COLO829 (cell line): ENCODE measurements at regions not wholly inside any gene's neighbourhood (a gene's known extent, or its start where the extent isn't known, plus 50 kb on each side); places are given as distances from the start of the nearest gene placed in this dataset.
"Not testable (repeated sequence)": the region's sequence is repeated elsewhere in the genome, so short reads cannot be mapped to it uniquely, and the experiment has no call there.

Experiments used
- DNase-seq: peaks from one replicate; pipeline ENCODE4 v3.0.0; 2012; ENCODE audit warnings: low spot score

DNA sequence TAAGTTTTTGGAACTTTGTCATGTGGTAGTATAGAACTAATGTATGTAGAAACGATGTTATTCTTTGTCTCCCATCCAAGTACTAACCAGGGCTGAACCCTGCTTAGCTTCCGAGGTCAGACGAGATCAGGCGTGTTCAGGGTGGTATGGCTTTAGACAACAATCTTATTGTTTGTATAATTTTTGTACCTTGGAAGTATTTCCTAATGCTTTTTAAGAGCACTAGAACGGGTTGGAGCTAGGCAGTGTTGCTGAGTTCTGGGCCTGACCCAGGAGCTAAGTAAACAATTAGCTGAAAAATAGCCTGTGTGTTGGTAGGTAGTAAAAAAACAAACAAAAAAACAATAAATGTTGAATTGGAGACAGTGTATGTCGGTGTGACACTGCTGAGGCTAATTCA, 244.3 kb downstream of the EMP1 start:
- no peak for DNase-seq

DNA sequence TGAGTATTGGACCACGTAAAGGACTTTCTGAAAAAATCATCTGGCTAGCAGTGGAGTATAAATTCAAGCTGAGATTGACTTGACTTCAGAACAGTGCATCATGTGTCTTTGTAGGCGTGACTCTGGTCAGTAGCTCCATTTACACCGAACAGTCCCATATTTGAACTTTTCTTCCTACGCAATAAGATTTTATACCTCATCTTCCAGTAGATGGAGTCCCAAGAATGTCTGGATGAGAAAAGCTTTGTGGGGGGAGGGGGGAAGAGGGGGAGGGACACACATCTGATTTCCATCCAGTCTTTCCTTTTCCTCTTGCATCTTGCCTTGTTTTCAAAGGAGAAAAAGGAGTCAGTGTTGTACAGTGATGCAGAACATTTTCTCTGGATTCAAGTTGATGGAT, 241.0 kb downstream of the EMP1 start:
- DNase-seq = peak; percentile 92

DNA sequence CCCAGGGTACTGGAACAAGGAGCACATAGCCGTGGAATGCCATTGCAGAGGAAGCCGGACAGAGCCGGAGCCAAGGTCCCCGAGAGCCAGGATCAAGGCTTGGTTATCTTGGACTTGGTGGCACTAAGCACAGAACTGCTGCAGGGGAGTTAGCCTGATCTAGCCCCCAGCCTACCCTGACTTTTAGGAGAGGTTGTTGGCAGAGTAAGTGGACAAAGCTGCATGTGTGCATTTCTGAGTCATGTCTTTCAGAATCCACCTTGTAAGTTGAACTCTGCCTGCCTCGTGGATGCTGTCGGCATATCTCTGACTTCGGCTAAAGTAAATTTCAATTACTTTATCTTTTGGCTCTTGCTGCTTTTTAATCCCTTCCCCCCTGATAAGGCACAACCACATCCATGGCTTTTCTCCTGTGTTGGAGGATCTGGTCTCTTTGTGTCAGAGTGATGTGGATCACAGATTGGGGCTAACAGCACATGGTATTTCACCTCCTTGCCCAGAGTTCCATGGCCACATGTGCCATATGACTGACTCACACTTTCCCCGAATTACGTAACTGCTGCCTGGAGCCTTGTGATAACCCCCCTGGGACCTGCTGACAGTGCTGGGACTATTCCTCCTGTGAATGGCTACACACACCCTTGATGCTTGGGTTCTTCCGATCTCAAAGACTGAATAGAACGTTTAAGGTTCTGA, 240.3 kb downstream of the EMP1 start:
- peak; percentile 90 for DNase-seq

DNA sequence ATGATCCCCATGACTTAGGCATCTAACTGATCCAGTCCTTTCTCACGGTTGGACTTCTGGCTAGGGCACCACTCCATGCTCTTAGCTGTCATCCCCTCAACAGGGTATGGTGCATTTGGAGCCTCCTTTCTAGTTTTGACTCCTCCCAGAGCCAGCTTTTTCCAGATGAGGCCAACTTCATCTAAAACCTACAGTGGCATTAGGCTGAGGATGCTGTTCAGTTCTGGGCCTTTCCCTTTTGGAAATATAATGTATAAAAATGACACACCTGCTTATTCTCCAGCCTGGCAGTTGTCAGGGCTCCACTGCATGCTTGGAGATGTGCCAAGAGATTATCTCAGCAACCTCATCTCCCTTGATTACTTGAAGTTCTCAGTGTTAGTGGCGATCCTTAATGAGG, 239.7 kb downstream of the EMP1 start:
- no peak for DNase-seq

DNA sequence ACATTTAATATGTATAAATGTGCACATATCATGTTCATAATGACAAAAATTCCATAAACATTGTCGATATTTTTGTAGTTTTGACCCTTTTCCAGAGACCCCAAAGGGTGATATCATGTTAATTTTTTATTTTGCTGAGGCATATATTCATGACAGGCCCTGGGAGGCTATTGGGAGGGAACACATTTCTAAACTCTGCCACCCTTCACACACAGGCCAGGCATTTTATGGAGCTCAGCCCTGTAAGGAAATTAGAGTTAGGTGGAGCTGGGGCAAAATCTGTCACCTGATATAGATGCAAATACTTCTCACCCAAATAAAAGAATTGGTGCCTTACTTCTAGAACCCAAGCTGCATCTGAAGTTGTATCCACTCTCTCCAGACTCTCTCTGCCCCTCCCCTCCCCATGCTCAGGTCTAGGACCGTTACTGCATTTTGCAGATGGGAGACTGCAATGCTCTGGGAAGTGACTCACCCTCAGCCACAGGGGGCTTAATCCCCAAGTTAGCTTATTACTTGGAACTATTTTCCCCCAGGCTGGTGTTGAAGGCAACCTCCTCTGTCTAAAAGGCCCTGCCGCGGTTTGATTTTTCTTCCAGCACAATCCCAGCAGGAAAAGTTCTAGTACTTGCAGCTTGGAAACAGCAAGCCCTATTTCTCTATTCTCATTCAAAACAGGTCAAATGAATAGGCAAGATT, 238.9 kb downstream of the EMP1 start:
- no peak for DNase-seq

DNA sequence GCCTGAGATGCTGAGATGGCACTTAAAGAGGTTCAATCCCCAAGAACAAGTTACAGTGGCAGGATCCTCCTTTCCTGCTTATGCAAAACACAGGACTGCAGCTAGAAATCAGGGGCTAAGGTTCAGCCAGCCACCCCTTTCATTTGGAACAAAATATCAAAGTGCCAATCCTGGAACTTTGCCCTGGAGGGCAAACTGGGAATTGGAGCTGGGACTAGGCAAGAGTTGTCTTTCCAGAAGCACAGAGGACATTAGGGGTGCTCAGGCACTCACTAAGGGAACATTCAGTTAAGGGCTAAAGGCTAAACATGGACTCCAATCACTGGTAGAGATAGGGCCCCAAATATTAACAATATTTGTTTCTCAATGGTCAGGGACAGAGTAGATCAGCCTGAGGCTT, 237.2 kb downstream of the EMP1 start:
- no peak for DNase-seq

DNA sequence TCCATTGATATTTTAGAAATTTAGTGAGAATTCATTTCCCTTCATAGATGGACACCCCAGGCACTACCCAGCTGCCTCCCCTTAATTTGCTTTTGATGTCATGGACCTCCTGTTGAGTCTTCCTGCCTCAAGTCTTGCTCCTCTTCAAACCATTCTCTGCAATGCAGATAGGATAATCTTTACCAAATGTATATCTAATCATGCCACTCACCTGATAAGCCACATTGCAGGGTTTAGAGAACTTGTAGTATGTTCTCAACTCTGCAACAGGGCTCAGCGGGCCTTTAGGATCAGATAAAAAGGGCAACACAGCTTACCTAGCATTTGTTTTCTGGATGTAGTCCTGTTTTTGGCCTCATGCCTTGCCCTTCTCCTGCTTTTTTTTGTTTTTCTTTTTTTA, 234.5 kb downstream of the EMP1 start:
- DNase-seq = no peak

DNA sequence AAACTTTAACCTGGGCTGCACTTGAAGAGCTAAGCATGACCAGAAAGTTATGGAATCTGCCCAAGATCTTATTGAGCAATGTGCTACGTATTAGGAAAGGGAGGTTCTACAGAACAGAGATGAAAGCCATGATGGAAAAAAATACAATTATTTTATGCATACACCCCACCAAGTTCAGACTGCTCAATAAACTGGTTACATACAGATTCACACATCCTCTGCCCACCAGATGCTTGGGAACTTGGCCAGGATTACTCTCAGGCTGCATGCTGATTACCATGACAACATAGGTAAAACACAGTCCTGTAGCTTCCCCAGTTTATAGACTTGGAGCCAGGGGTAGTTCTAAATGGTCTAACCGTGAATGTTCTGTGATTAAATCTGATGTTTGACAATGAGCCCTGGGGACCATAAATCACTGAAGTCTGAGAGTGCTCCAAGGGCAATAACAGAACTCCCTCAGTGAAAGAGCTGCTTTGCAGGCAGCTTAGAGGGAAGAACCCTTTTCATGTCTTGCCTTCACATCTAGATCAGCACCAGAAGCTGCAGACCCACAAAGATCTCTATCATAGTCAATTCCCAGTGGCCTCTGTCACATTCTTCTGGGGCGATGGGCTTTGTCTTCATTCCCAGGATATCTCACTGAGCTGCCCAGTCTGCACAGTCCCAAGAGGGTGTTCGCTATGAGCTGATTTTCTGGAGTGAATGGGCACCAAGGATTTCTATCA, 232.2 kb downstream of the EMP1 start:
- DNase-seq = no peak

DNA sequence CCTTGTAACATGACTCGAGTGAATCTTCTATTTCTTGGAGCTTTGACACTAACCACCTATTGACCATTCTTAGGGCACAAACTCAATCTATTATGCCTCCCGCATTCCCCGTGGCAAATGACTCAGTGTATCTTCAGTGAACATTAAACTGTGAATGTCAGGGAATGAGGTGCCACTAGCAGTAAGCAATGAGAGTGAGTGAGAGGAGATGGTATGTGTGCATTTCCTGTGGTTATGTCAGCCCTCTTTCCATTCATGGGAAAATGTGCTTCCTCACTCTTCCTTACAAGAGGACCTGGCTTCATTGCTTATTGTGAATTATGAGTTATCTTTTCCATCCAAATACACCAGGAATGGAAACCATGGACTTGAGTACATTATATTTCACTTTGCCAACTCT, 229.2 kb downstream of the EMP1 start:
- peak; percentile 20 for DNase-seq

DNA sequence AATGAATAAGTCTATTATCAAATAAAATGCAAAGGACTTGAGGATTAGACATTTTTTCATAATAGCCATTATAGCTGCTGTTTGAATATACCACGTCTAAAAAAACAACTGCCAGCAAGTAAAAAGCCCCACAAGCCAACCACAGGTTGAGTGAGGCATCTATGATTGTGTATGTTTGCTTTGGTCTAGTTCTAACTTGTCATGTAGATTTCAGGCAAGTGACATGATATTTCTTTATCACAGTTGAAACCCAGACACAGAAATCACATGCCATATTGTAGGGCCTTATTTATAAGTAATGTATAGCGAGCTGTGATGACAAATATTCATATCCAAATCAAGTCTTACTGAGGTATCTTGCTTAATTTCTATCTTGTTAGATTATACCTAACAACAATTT, 225.8 kb downstream of the EMP1 start:
- no peak for DNase-seq

DNA sequence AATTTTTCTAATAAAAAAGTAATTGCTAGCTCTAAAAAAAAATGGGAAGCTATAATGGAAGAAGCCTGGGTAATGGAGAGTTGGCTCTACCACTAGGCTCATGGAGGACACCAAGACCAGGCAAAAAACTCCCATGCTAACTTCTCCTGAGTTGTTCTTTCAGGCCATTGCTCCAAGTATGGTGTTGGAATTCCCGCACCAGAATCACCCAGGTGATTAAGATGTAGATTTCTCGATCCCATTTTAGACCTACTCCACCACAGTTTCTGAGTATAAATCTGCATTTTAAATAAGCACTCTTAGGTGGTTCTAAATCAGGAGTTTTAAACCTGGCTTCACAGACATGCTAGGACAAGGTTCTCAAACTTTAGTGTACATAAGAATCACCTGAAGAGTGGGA, 221.0 kb downstream of the EMP1 start:
- DNase-seq = no peak

DNA sequence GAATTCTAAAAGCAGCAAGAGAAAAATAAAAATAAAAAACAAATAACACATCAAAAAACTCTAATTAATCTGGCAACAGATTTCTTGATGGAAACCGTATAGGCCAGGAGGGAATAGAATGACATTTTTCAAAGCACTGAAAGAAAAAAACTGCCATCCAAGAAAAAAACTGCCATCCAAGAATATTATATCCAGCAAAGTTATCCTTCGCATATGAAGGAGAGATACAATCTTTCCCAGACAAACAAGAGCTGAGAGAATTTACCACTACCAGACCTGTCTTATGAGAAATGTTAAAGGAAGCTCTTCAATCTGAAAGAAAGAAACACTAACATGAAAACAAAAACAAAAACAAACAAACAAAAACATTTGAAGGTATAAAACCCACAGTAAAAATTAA, 214.8 kb downstream of the EMP1 start:
- DNase-seq = no peak

DNA sequence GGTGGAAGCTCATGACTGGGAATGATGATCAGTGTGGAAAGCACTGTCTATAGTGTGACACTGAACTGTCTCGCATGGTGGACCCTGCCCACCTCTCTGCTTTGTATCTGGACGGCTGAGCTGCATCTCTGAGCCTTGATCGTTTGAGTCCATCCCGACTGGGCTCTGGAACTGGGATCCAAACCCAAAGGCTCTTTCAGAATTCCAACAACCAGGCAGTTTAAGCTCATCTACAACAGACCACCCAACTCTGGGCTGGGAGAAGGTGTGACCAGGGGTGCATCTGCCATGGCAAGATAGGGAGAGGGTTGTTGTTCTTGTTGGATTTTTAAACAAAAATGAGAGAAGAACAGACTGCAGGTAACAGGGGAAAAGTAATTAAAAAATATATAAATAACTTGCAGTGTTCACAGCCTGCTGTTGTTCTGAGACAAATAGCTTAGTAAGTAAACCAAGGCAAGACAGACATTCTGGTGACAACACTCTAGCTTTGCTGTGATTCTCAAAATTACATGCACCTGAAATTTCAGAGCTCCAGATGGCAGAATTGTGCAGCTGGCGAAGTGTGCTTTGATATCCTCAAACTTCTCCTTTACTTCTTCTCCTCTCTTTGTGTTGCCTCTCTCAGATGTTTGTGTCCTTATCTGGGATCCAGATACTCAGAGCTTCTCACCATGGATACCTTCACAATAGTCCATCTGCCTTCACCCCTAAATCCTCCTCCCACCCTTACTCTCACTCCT, 209.6 kb downstream of the EMP1 start:
- DNase-seq = no peak

DNA sequence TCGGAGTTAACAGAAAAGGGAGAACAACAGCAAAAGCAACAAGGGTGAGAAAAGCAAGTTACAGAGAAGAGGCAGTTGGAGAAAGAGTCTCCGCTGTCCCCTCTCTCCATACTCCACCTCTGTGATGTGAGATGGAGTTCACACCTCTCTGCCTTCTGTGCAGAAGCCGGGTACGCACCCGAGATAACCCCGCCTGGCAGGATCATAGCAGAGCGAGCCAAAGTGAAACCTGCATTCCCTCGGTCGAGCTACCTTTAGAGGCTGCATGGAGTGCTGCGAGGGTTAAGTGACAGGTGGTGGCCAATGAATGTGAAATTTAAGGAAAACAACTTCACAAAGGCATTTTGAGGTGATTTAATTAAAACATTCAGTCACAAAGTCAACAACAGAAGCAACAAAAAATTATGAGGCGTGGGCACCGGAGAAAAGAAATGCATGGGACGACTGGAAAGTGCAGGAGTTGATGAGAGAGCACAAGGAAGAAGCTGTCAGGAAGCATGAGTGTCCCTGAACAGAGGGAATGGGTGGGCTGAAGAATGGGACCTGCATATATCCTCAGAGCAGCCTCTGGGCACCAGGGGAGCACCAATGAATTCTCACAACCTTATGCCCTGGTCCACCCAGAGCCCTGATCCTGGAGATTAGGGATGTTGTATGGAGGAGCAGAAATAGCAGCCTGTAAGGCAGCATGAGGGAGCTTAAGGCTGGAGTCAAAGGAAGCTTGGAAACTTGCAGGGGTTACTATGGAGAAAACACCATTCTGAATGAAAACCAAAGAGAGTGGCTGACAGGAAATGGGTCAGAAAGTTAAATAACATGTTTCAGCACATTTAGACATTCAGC, 208.3 kb downstream of the EMP1 start:
- DNase-seq = no peak

DNA sequence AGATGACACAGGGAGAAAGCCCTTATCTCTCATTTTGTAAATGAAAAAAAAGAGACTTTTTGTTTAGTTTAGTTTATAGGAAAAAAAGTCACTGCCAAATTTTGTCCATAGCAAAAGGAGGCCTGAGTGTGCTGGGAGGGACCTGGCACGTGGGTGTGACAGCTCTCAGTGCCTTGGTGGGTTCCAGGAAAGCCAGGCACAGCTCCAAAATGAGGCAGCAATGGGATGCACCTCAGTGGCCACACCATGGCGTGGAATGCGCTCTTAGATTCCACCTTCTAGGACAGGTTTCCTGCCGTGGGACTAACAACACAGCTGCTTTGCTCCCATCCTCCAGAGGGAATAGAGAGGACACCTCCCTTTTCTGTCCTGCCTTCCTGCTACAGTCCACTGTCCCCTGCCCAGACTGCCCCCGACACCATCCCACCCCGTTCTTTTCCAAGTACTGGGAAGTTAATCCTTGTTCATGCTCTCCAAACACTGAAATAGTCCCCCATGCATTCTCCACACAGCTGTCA, 207.6 kb downstream of the EMP1 start:
- no peak for DNase-seq

DNA sequence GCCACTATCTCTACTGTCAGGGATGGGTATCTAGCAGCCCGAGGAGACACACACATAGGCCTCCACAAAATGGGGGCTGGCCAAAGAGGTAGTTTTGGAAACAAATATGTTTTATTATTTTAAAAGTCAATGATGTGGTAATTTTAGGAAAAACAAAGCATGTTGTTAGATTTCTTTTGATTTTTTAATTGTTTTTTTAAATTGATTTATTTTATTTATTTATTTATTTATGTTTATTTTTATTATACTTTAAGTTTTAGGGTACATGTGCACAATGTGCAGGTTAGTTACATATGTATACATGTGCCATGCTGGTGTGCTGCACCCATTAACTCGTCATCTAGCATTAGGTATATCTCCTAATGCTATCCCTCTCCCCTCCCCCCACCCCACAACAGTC, 194.8 kb downstream of the EMP1 start:
- DNase-seq = not testable (repeated sequence)

DNA sequence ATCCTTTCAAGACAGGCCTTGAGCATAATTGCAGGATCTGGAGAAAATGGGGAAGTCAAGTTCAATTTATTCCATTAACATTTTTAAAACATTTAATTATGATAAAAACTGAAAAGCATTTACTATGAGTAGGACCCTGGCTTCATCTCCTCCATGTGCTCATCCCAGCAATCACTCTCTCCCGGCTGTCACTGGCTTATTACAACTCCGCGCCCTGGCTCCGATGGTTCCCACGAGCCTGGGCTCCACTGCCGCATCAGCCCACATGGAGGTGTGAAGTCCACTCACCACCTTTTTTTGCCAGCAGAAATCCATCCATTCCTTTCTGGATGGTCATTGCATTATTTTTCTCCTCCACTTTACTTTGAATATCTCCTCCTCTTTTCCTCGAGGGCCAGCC, 194.4 kb downstream of the EMP1 start:
- no peak for DNase-seq

DNA sequence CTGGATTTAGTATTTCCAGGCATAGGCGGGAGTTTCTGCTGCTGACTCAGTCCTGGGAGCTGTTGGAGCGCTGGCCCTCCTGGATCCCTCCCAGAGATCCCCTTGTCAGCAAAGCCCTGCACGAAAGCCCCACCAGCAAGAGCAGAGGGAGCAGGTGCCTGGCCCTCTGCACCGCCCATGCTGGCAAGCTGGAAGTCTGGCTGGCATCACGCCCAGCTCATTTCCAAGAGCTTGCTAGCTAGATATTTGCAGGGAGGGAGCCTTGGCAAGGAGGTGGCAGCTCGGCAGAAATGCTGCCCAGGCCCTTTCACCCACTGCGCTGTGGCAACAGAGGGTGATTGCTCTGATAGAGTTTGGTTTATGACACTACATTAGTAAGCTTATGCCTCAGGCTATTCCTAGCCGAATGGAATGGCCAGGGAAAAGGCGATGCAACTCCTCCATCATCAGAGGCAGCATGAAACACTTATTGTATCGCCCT, 193.9 kb downstream of the EMP1 start:
- DNase-seq = no peak

DNA sequence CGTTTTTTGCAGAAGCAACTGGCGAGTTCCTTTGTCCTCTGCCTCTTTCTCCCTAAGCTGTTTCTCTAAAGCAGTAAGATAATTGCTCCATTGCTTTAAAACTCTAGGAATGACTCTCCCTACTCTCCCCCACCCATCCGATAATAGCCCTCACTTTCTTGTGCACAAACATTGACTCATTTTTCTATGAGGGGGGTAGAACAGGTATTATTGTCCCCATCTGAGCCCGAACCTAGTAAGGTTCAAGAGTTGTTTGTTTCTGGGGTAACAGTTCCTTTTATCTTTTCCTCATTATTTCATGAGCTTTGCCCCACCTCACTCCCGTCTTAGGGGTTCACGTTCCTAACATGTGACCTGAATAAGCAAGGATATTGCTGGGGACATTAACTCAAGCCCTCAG, 190.6 kb downstream of the EMP1 start:
- no peak for DNase-seq

DNA sequence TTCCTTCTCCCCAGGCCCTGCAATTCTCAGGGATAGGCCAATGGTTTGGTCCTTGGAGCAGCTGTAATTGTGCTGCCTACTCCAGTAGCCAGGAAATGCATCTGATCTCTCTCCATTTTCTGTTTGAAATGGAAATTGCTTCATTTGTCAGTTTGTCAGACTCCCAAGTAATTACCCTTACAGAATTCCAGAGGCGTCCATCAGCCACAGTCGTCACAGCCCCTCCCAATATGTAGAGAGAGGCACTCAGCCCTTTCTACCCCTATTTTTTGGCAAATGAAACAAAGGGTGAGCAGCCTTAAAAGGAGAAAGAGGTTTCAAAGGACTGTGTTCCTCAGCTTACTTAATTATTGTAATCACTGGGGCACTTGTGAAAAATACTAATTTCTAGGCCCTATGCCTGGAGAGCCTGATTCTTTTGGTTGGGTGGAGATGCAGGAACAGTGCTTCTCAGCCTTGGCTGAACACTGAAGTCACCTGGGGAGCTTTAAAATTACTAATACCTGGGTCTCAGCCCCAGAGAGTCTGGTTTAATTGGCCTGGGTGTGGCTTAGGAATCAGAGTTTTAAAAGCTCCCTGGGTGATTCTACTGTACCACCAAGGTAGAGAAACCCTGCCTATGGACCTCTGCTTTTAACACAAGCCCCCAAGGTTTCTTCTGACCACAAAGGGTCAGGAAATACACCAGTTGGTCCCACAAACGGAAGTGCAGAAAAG, 190.0 kb downstream of the EMP1 start:
- no peak for DNase-seq

DNA sequence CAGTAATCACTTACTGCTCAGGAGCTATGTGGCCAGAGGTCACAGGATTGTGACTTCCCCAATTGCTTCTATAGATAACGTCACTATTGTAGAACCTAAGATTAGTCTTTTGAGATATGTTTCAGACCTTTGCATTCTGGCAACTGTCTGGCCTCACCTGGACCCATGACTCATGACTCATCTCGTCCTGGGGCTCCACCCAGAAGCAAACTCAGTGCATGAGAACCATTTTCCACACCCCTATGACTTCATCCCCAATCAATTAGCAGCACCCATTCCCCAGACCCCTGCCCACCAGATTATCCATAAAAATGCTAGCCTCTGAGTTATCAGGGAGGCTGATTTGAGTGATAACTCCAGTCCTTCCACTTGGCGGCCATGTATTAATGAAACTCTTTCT, 186.9 kb downstream of the EMP1 start:
- DNase-seq = no peak
